ENCODE measurements at regions not wholly inside any gene's neighbourhood (a gene's known extent, or its start where the extent isn't known, plus 50 kb on each side); places are given as distances from the start of the nearest gene placed in this dataset. TPM values are rescaled to one million over a fixed set of nuclear protein-coding genes. Genes with fewer than 3 reads are reported as not detected.

- Histone ChIP-seq H3K4me3 (ENCODE audit: low read length) (no peak overlapping the region), H3K4me2 (ENCODE audit: low read length) (no peak overlapping the region), H3K79me2 (ENCODE audit: control insufficient read depth, insufficient read depth, low read length) (no peaks in the 10 kb centered on the region), H2BK120ac (ENCODE audit: low read depth, low read length) (no peak overlapping the region), H3K4me1 (ENCODE audit: control insufficient read depth, low read depth, low read length) (no peaks in the 10 kb centered on the region), H3K56ac (ENCODE audit: low read length) (no peak overlapping the region), H3K36me3 (ENCODE audit: control insufficient read depth, insufficient read depth, low read length) (no peaks in the 10 kb centered on the region), H3K79me1 (ENCODE audit: low read length) (no peaks in the 10 kb centered on the region), H3K27me3 (ENCODE audit: insufficient read depth, low read length, poor library complexity) (no peaks in the 10 kb centered on the region), H2BK5ac (ENCODE audit: low read length) (no peak overlapping the region), H2BK15ac (replicated peaks; ENCODE audit: low read depth) (no peak overlapping the region), H3K27ac (ENCODE audit: low read depth, low read length) (no peak overlapping the region), H2AK5ac (ENCODE audit: low read length) (no peak overlapping the region), H3K18ac (ENCODE audit: low read length) (no peak overlapping the region), H4K5ac (ENCODE audit: low read length) (no peak overlapping the region), H4K8ac (ENCODE audit: low read depth, low read length) (no peak overlapping the region), H3K23ac (ENCODE audit: low read length) (no peak overlapping the region), H3K4ac (ENCODE audit: low read depth, low read length) (no peak overlapping the region), H3K9ac (ENCODE audit: low read length) (no peak overlapping the region)
- no peak for DNase-seq
- no CpG with 5 or more reads among the region's 1 CpG for WGBS (ENCODE audit: extremely low coverage, insufficient coverage, low lambda C conversion rate)
Observed at GRCh38 chr13:74184283-74184682, 50.1 kb upstream of the KLF12 start.

Small RNA genes in the stretch of these regions (small RNA-seq; reads per million reads assigned to genes)
- gene RNU6-38P (ENCODE audit: insufficient read depth) = not detected
- not detected for gene RNY1P5 (ENCODE audit: insufficient read depth)
